HG02759 (cell line): ENCODE measurements at regions not wholly inside any gene's neighbourhood (a gene's known extent, or its start where the extent isn't known, plus 50 kb on each side); places are given as distances from the start of the nearest gene placed in this dataset.

ENCODE experiments used
- ATAC-seq: cut with Tn5 transposase; IDR thresholded peaks from one replicate; pipeline ENCODE4 v1.9.1; 2021; ENCODE audit warnings: mild to moderate bottlenecking, moderate library complexity; ENCODE audit not compliant: unreplicated experiment

DNA sequence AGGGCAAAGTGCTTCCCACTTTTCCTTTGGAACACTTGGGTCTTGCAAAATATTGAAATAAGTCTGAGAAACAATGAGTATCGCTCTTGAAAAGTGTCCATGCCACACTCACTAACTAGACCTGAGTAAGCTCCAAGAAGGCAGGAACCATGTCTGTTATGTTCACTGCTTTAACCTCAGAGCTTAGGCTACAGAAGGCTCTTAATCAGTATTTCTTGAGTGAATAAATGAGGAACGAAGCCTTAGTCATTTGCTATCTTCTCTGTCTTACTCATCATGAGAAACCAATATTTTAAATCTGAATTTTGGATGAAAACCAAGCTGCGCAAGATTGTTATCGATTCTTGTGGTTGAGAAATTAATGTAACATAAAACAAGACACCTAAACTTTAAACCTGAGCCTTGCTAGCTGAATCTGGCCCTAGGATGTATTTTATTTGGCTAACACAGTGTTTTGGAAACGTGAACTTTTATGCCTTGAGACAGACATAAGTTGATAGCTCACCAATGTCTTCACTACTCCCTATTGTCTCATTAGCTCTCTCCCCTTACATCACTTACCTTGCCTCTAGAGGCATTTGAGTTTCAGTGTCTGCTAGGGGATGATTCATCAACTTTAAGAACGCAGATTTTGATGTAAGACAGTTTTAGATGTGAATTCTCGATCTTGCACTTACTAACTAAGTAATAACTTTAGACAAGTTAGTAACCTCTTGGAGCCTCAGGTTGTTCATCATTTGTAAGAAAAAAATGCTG lies 392.8 kb upstream of the MEIS1 start:
- no peak for ATAC-seq

- ATAC-seq: no peak
Observed at GRCh38 chr2:66036948-66037347, 398.0 kb upstream of the MEIS1 start.

- ATAC-seq: no peak
Observed at GRCh38 chr2:66034467-66034866, 400.5 kb upstream of the MEIS1 start.

DNA sequence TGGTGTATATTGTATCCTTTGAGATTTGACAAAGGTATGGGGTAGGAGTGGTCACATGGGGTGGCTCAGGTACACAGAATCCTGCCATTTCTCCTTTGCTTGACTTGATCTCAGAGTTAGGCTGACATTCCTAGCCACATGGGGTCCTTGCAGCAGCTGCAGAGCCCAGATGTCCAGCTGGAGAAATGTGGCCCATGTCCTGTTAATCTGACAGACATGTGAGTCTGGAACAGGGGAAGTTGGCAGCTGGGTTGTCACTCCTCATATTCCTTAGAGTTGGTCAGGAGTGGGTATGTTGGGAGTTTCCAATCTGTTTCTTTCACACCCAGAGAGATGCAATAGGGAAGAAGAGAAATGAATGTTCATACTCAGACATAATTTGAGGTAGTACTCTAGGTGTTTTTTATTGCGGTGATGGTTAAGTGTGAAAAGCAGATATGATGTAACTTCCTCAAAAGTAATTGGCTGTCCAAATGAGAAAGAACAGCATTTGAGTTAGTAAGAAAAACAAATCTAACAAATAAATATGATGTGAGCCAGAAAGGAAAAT lies 402.6 kb upstream of the MEIS1 start:
- no peak for ATAC-seq

- ATAC-seq: no peak
Observed at GRCh38 chr2:66031236-66031635, 403.7 kb upstream of the MEIS1 start.

DNA sequence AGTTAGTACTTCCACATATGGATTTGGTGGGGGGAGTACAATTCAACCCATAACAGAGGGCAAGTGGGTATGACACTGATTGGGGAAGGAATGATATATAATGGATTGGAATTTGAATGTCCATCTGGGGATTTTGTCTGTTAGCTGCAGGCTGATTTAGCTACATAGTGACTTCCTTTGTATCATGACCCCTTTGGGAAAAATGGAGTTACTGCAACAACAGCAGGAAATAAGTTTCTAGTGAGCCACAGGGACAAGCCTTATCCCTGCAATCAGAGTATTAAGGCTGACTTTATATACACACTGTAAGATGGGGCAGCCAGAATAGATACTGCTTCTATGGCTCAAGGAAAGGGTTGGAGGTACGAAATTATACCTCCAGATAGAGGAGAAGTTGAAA lies 404.4 kb upstream of the MEIS1 start:
- no peak for ATAC-seq

GRCh38 chr2:66024391-66024790 lies 410.5 kb upstream of the MEIS1 start:
- no peak for ATAC-seq

- no peak for ATAC-seq
Observed at GRCh38 chr2:66021296-66021695, 413.6 kb upstream of the MEIS1 start.

DNA sequence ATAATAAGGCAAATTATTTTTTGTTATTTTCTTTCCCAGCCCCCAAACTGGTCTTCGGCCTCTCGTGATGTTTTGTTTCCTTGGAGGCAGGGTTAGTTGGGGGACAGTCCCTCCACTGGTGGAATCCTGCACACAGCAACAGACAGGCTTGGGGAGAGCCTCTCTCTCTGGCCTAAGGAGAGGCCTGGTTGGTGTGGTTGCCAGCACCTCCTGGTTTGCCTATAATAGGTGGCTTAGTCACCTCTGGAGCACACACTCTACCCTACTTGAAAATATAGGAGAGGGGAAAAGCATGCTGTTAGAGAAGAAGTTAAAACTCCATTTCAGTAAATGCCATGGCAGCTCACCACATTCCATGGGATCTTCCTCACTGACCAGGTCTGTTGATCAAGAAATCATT lies 417.2 kb upstream of the MEIS1 start:
- no peak for ATAC-seq

DNA sequence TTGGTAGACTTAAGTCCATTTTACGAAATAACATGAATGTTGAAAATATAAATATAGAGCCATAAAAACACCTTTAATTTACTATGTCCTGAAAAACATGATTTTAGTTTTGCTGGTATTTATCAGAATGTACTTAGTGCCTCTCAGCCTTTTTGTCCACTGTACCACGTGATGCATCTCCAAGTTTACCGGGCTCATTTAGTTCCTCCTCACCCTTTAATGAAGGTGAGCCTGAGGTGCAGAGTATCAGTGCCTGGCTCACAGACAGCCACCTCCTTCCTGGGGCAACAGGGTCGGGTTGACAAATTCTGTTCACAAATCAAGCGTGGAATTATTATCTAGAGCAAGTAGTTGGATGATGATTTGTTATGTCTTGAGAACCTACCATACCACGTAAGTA lies 420.5 kb upstream of the MEIS1 start:
- ATAC-seq: no peak

- no peak for ATAC-seq
Observed at GRCh38 chr2:66013456-66013855, 421.5 kb upstream of the MEIS1 start.

GRCh38 chr2:66003931-66004330 lies 431.0 kb upstream of the MEIS1 start:
- no peak for ATAC-seq

DNA sequence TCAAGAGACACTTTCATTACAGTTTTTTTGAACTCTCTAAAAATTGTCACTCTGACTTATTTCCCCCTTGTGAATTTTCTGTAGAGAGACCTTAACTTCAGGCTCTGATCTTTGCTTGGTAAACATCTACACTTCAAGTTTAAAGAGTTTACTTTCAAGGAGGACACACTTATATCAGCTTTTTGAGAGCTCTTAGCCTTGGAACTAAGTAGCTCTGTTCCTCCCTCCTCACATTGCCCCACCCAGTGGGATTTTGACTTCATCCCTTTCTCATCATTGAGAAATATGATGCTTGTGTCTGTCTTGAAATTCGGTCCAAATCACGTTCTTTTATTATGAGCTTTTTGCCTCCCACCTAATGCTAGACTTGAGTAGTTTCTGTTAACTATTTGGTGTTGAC lies 433.4 kb upstream of the MEIS1 start:
- ATAC-seq: no peak

DNA sequence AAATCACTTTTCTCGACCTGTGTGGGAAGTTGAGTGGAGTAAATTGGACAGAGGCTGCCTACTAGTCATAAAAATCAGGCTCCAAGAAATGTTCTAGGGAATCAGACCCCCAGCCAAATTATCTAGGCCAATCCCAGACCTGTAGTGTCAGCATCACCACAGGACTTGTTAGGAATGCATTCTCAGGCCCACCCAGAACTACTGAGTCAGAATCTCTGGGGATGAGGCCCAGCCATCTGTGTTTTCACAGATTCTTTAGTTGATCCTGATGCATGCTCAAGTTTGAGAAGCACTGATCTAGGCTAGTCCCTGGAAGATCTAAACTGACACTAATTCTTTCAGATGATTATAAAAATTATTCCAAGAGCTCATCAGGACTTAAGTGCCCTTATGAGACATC lies 434.0 kb upstream of the MEIS1 start:
- no peak for ATAC-seq

DNA sequence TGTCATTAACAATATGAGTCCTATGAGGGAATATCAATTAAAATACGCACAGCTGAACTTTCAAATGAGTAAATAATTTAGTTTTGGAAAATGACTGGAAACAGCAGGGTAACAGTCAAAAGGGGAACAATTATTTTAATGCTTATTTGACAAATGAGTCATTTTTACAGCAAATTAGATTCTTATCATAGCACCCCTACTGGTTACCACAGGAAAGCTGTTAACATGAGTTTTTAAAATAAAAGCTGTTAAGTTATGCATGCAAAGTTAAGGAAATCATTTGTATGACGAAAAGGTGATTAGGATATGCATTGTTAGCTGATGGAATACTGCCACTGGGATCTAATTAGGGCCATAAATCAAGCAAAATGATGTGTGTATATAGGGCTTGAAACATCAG lies 435.1 kb upstream of the MEIS1 start:
- no peak for ATAC-seq

- no peak for ATAC-seq
Observed at GRCh38 chr2:65999103-65999502, 435.8 kb upstream of the MEIS1 start.

GRCh38 chr2:65997961-65998360 lies 437.0 kb upstream of the MEIS1 start:
- ATAC-seq: no peak

DNA sequence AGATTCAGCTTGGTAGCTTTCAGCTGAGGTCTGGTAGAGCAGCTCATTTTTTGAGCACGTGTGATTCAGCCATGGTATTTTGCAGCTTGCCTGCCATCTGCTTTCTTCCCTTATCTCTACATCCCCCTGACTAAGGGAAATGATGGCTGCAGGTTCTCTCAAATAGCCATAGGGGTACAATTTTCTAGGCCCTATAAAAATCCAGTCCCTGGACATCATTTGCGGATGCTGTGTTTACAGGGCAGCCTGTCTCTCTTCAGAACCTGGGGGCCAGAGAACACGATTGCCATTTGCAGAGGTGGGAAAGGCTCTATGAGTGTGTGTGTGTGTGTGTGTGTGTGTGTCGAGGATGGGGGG lies 442.7 kb upstream of the MEIS1 start:
- no peak for ATAC-seq

DNA sequence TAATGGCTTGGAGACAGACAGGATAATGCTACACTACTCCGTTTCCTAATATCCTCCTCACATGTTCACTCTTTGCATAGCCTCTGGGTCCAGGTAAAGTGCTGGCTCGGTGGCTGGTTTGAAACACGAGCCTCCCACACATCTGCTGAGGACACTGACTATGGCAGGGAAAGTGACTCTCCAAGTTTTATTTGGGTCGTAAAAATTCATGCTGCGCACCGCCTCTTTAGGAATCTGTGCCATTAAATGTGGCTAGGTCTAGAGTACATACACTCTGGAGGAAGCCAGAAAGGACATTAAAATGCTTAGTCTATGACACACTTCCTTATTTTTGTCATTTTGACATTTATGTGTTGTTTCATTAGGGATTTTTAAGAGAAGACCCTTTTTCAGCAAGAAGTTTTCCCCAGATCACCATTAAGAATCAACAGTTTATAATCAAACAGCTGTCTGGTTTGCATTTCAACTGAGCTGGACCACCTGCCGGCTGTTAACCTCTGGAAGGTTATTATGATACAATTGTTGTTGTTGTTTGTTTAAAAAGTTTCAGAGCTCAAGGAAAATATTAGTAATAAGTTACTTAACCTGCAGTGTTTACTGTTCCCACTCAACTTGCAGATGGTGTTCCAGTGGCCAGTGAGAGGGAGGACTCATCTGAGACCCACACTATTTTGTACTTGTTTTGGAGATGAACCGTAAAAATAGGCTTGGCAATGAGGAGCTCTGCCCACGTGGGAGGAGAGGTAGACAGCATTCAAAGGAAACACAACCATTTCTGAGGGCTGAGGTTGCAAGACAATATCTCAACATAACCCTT lies 443.3 kb upstream of the MEIS1 start:
- no peak for ATAC-seq

GRCh38 chr2:65985986-65986385 lies 448.9 kb upstream of the MEIS1 start:
- no peak for ATAC-seq

DNA sequence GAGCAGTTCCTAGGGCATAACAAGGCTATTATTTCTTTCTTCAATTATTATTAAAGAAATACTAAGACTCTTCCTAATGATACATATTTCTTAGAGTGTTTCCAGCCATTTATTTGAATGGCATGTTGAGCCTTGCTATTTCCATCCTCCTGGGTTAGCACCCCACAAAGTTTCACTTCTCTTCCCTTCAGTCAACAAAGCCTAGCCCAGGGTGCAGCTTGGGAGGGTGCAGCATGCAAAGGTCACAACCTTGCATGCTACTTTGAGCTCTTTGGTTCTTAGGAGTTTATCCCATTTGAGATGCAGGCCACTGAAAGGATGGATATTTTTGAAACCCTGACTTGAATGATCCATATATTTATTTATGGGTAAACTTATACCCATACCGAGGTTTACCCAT lies 454.4 kb upstream of the MEIS1 start:
- ATAC-seq: no peak

GRCh38 chr2:65979446-65979845 lies 455.5 kb upstream of the MEIS1 start:
- no peak for ATAC-seq
